ENCODE measurements at regions not wholly inside any gene's neighbourhood (a gene's known extent, or its start where the extent isn't known, plus 50 kb on each side); places are given as distances from the start of the nearest gene placed in this dataset.
A peak's percentile ranks its signal among the peaks of the same experiment; 100 is the strongest.

DNA sequence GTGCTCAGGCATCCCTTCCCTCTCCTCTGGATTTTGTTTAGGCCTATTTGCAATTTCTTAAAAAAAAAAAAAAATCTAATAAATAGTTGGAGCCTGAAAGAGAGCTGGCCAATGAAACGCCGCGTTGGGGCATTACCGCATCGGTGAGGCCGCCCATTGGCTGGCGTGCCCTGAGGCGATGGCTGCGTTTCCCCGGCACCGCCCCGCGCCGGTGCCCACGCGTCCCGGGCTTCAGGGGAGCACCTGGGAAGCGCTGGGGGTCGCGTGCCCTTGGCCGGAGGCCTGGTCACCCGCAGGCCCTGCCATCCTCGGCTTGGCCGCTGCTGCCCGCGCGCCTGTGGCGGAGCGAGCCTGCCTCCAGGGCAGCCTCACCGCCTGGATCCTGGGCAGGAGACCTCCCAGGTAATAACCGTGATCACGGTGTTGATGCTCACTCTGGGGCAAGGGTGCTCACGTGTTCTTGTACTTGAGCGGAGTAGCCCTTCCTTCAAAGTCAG is 155.4 kb downstream of the NRN1 start:
- peak overlapping the region; percentile 63 for H3K4me3 ChIP-seq (ENCODE audit: low read depth, low read length)
- no peaks in the 10 kb centered on the region for H3K36me3 ChIP-seq (ENCODE audit: control insufficient read depth in 1 of 2, insufficient read depth in 2 of 2, low read length in 2 of 2)
- H2BK5ac ChIP-seq (ENCODE audit: low read depth, low read length, poor library complexity) = no peak overlapping the region
- H2AFZ ChIP-seq (ENCODE audit: insufficient read depth, low read length, poor library complexity) = no peak overlapping the region
- H3K4me2 ChIP-seq (ENCODE audit: low read length) = peak overlapping the region; percentile 70
- DNase-seq = peak in 1 of 2 donors; percentile 18
- peaks cover 10% of the 10 kb centered on the region for H3K9me3 ChIP-seq (ENCODE audit: insufficient read depth, low read depth, low read length)
- no peak overlapping the region for H3K18ac ChIP-seq (ENCODE audit: low read length)
- H4K12ac ChIP-seq (ENCODE audit: low read depth, low read length) = no peak overlapping the region
- H4K91ac ChIP-seq (ENCODE audit: low read depth, low read length) = no peak overlapping the region
- no peak overlapping the region for H3K27ac ChIP-seq (ENCODE audit: low read depth, low read length)
- no peaks in the 10 kb centered on the region for H3K79me2 ChIP-seq (ENCODE audit: control insufficient read depth, insufficient read depth, low read length, poor library complexity)
- H3K23ac ChIP-seq (ENCODE audit: low read length) = no peak overlapping the region
- WGBS (ENCODE audit: extremely low coverage, insufficient coverage, insufficient read length) = no CpG with 5 or more reads among the region's 34 CpGs
- H3K4ac ChIP-seq (ENCODE audit: low read depth, low read length) = no peak overlapping the region
- H3K27me3 ChIP-seq (ENCODE audit: insufficient read depth, low read length) = peaks cover 23% of the 10 kb centered on the region
- no peaks in the 10 kb centered on the region for H3K79me1 ChIP-seq (ENCODE audit: low read length)
- no peak overlapping the region for H4K8ac ChIP-seq (ENCODE audit: low read depth, low read length)
- H3K9ac ChIP-seq (ENCODE audit: low read length) = peak overlapping the region; percentile 45
- H2AK5ac ChIP-seq (ENCODE audit: low read length) = no peak overlapping the region
- no peak overlapping the region for H2BK12ac ChIP-seq (ENCODE audit: low read length)
- H3K14ac ChIP-seq (ENCODE audit: low read length) = no peak overlapping the region
- H3K4me1 ChIP-seq (ENCODE audit: control insufficient read depth in 1 of 2, insufficient read depth in 2 of 2, low read length in 2 of 2) = peaks cover 0 to 9% of the 10 kb centered on the region in 2 experiments
- no peak overlapping the region for H2BK120ac ChIP-seq (ENCODE audit: insufficient read depth, low read length, poor library complexity)

GRCh38 chr6:5850848-5851255 is 155.9 kb downstream of the NRN1 start:
- Histone ChIP-seq H4K8ac (ENCODE audit: low read depth, low read length) (no peak overlapping the region), H3K23ac (ENCODE audit: low read length) (no peak overlapping the region), H3K4me3 (ENCODE audit: low read depth, low read length) (no peak overlapping the region), H3K4me2 (ENCODE audit: low read length) (peak overlapping the region; percentile 70), H3K36me3 (ENCODE audit: control insufficient read depth in 1 of 2, insufficient read depth in 2 of 2, low read length in 2 of 2) (no peaks in the 10 kb centered on the region), H3K14ac (ENCODE audit: low read length) (no peak overlapping the region), H2BK120ac (ENCODE audit: insufficient read depth, low read length, poor library complexity) (no peak overlapping the region), H2BK5ac (ENCODE audit: low read depth, low read length, poor library complexity) (no peak overlapping the region), H4K12ac (ENCODE audit: low read depth, low read length) (no peak overlapping the region), H2AK5ac (ENCODE audit: low read length) (no peak overlapping the region), H3K9ac (ENCODE audit: low read length) (no peak overlapping the region), H3K79me2 (ENCODE audit: control insufficient read depth, insufficient read depth, low read length, poor library complexity) (no peaks in the 10 kb centered on the region), H3K18ac (ENCODE audit: low read length) (no peak overlapping the region), H3K4ac (ENCODE audit: low read depth, low read length) (no peak overlapping the region), H3K9me3 (ENCODE audit: insufficient read depth, low read depth, low read length) (peaks cover 11% of the 10 kb centered on the region), H2BK12ac (ENCODE audit: low read length) (no peak overlapping the region), H4K91ac (ENCODE audit: low read depth, low read length) (no peak overlapping the region), H3K27me3 (ENCODE audit: insufficient read depth, low read length) (peaks cover 23% of the 10 kb centered on the region), H3K79me1 (ENCODE audit: low read length) (no peaks in the 10 kb centered on the region), H2AFZ (ENCODE audit: insufficient read depth, low read length, poor library complexity) (no peak overlapping the region), H3K27ac (ENCODE audit: low read depth, low read length) (no peak overlapping the region), H3K4me1 (ENCODE audit: control insufficient read depth in 1 of 2, insufficient read depth in 2 of 2, low read length in 2 of 2) (peaks cover 0 to 9% of the 10 kb centered on the region in 2 experiments)
- DNase-seq = no peak
- WGBS (ENCODE audit: extremely low coverage, insufficient coverage, insufficient read length) = no CpG with 5 or more reads among the region's 16 CpGs

DNA sequence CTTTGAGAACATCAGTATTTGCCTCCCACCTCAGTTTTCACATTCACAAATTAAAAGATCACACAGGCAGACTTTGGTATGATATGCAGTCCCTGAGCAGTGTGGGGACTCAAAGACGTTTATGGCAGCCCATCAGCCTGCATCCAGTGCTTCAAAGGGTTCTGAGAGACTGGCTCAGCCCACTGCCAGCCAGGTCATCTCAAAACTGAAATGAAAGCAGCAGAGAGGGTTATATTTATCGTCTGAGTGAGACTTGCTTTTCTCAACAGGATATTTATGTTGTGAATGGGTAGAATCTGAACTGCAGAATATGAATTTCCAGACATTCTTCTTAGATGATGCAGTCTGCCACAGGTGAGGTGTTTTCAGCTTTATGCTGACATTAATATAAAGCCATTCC is 159.8 kb downstream of the NRN1 start:
- peaks cover 0 to 9% of the 10 kb centered on the region in 2 experiments for H3K4me1 ChIP-seq (ENCODE audit: control insufficient read depth in 1 of 2, insufficient read depth in 2 of 2, low read length in 2 of 2)
- H3K36me3 ChIP-seq (ENCODE audit: control insufficient read depth in 1 of 2, insufficient read depth in 2 of 2, low read length in 2 of 2) = no peaks in the 10 kb centered on the region
- no peaks in the 10 kb centered on the region for H3K79me1 ChIP-seq (ENCODE audit: low read length)
- no peak overlapping the region for H3K23ac ChIP-seq (ENCODE audit: low read length)
- no peak overlapping the region for H3K14ac ChIP-seq (ENCODE audit: low read length)
- H2BK120ac ChIP-seq (ENCODE audit: insufficient read depth, low read length, poor library complexity) = no peak overlapping the region
- H3K4me2 ChIP-seq (ENCODE audit: low read length) = no peak overlapping the region
- H3K18ac ChIP-seq (ENCODE audit: low read length) = no peak overlapping the region
- H2BK5ac ChIP-seq (ENCODE audit: low read depth, low read length, poor library complexity) = no peak overlapping the region
- H3K4ac ChIP-seq (ENCODE audit: low read depth, low read length) = no peak overlapping the region
- H3K4me3 ChIP-seq (ENCODE audit: low read depth, low read length) = no peak overlapping the region
- H3K27ac ChIP-seq (ENCODE audit: low read depth, low read length) = no peak overlapping the region
- peaks cover 21% of the 10 kb centered on the region for H3K27me3 ChIP-seq (ENCODE audit: insufficient read depth, low read length)
- no peak overlapping the region for H2AK5ac ChIP-seq (ENCODE audit: low read length)
- peaks cover 11% of the 10 kb centered on the region for H3K9me3 ChIP-seq (ENCODE audit: insufficient read depth, low read depth, low read length)
- no peaks in the 10 kb centered on the region for H3K79me2 ChIP-seq (ENCODE audit: control insufficient read depth, insufficient read depth, low read length, poor library complexity)
- WGBS (ENCODE audit: extremely low coverage, insufficient coverage, insufficient read length) = no CpG with 5 or more reads among the region's 2 CpGs
- no peak overlapping the region for H4K12ac ChIP-seq (ENCODE audit: low read depth, low read length)
- H2AFZ ChIP-seq (ENCODE audit: insufficient read depth, low read length, poor library complexity) = no peak overlapping the region
- no peak overlapping the region for H4K91ac ChIP-seq (ENCODE audit: low read depth, low read length)
- H3K9ac ChIP-seq (ENCODE audit: low read length) = no peak overlapping the region
- no peak overlapping the region for H2BK12ac ChIP-seq (ENCODE audit: low read length)
- no peak overlapping the region for H4K8ac ChIP-seq (ENCODE audit: low read depth, low read length)
- no peak for DNase-seq

GRCh38 chr6:5846335-5846734 is 160.4 kb downstream of the NRN1 start:
- no CpG with 5 or more reads among the region's 7 CpGs for WGBS (ENCODE audit: extremely low coverage, insufficient coverage, insufficient read length)
- no peak overlapping the region for H3K14ac ChIP-seq (ENCODE audit: low read length)
- no peak overlapping the region for H4K8ac ChIP-seq (ENCODE audit: low read depth, low read length)
- H2BK5ac ChIP-seq (ENCODE audit: low read depth, low read length, poor library complexity) = no peak overlapping the region
- DNase-seq = no peak
- no peak overlapping the region for H3K27ac ChIP-seq (ENCODE audit: low read depth, low read length)
- H2AK5ac ChIP-seq (ENCODE audit: low read length) = no peak overlapping the region
- H3K79me1 ChIP-seq (ENCODE audit: low read length) = no peaks in the 10 kb centered on the region
- H3K9me3 ChIP-seq (ENCODE audit: insufficient read depth, low read depth, low read length) = peaks cover 7% of the 10 kb centered on the region
- no peak overlapping the region for H3K18ac ChIP-seq (ENCODE audit: low read length)
- no peak overlapping the region for H3K4ac ChIP-seq (ENCODE audit: low read depth, low read length)
- H2BK12ac ChIP-seq (ENCODE audit: low read length) = no peak overlapping the region
- H2AFZ ChIP-seq (ENCODE audit: insufficient read depth, low read length, poor library complexity) = no peak overlapping the region
- no peak overlapping the region for H4K12ac ChIP-seq (ENCODE audit: low read depth, low read length)
- H3K4me3 ChIP-seq (ENCODE audit: low read depth, low read length) = no peak overlapping the region
- H3K23ac ChIP-seq (ENCODE audit: low read length) = no peak overlapping the region
- H3K9ac ChIP-seq (ENCODE audit: low read length) = no peak overlapping the region
- H4K91ac ChIP-seq (ENCODE audit: low read depth, low read length) = no peak overlapping the region
- peaks cover 18% of the 10 kb centered on the region for H3K27me3 ChIP-seq (ENCODE audit: insufficient read depth, low read length)
- H3K4me2 ChIP-seq (ENCODE audit: low read length) = no peak overlapping the region
- H3K36me3 ChIP-seq (ENCODE audit: control insufficient read depth in 1 of 2, insufficient read depth in 2 of 2, low read length in 2 of 2) = no peaks in the 10 kb centered on the region
- H2BK120ac ChIP-seq (ENCODE audit: insufficient read depth, low read length, poor library complexity) = no peak overlapping the region
- H3K4me1 ChIP-seq (ENCODE audit: control insufficient read depth in 1 of 2, insufficient read depth in 2 of 2, low read length in 2 of 2) = peaks cover 0 to 5% of the 10 kb centered on the region in 2 experiments
- H3K79me2 ChIP-seq (ENCODE audit: control insufficient read depth, insufficient read depth, low read length, poor library complexity) = no peaks in the 10 kb centered on the region

Data from trophoblast cell (in vitro differentiated cells and primary cell).